RKO (cell line): ENCODE measurements at regions not wholly inside any gene's neighbourhood (a gene's known extent, or its start where the extent isn't known, plus 50 kb on each side); places are given as distances from the start of the nearest gene placed in this dataset.

Experiments
- DNase-seq: peaks from one replicate; pipeline ENCODE4 v3.0.0-alpha.2; 2016; ENCODE audit warnings: low spot score

GRCh38 chr7:153386556-153386955 is 627.0 kb downstream of the ACTR3B start:
- DNase-seq: no peak

- DNase-seq: no peak
Measured at GRCh38 chr7:153388611-153389010, 629.1 kb downstream of the ACTR3B start.

GRCh38 chr7:153389261-153389660 is 629.7 kb downstream of the ACTR3B start:
- DNase-seq: no peak

- no peak for DNase-seq
Measured at GRCh38 chr7:153390955-153391354, 631.4 kb downstream of the ACTR3B start.

- DNase-seq: no peak
Measured at GRCh38 chr7:153392726-153393125, 633.2 kb downstream of the ACTR3B start.

GRCh38 chr7:153393666-153394065 is 634.1 kb downstream of the ACTR3B start:
- no peak for DNase-seq

GRCh38 chr7:153396475-153396874 is 636.9 kb downstream of the ACTR3B start:
- no peak for DNase-seq

GRCh38 chr7:153397459-153397858 is 637.9 kb downstream of the ACTR3B start:
- DNase-seq: no peak

- DNase-seq: no peak
Measured at GRCh38 chr7:153397906-153398305, 638.4 kb downstream of the ACTR3B start.

- DNase-seq: no peak
Measured at GRCh38 chr7:153398370-153398769, 638.8 kb downstream of the ACTR3B start.

GRCh38 chr7:153398789-153399553 is 639.4 kb downstream of the ACTR3B start:
- no peak for DNase-seq

- no peak for DNase-seq
Measured at GRCh38 chr7:153399554-153399940, 640.0 kb downstream of the ACTR3B start.

GRCh38 chr7:153400735-153401593 is 641.4 kb downstream of the ACTR3B start:
- DNase-seq: no peak

- no peak for DNase-seq
Measured at GRCh38 chr7:153401795-153402720, 642.5 kb downstream of the ACTR3B start.

- no peak for DNase-seq
Measured at GRCh38 chr7:153402721-153403541, 643.4 kb downstream of the ACTR3B start.

- DNase-seq: no peak
Measured at GRCh38 chr7:153404124-153404523, 644.6 kb downstream of the ACTR3B start.

- DNase-seq: no peak
Measured at GRCh38 chr7:153404781-153405279, 645.3 kb downstream of the ACTR3B start.

GRCh38 chr7:153405704-153406485 is 646.3 kb upstream of the DPP6 start:
- no peak for DNase-seq

- DNase-seq: no peak
Measured at GRCh38 chr7:153406486-153406872, 645.7 kb upstream of the DPP6 start.
